OCI-LY1 (cell line): ENCODE measurements at regions not wholly inside any gene's neighbourhood (a gene's known extent, or its start where the extent isn't known, plus 50 kb on each side); places are given as distances from the start of the nearest gene placed in this dataset.

Source experiments
- CTCF ChIP-seq: fragments of 200-600 bp; sonication (generic), shearing (Covaris generic); IDR thresholded peaks from 2 replicates; pipeline ENCODE4 v1.5.1; 2017; ENCODE audit warnings: mild to moderate bottlenecking, antibody characterized with exemption, low read length, moderate library complexity, mixed read lengths
- EZH2 ChIP-seq: fragments of 200-600 bp; sonication (generic), shearing (Covaris generic); IDR thresholded peaks from 2 replicates; pipeline ENCODE4 v1.8.0; 2017; ENCODE audit warnings: borderline replicate concordance, mixed run types, mild to moderate bottlenecking, antibody characterized with exemption, low read length, moderate library complexity, mixed read lengths

- TF ChIP-seq CTCF (no peak), EZH2 (no peak)
Measured at GRCh38 chr1:232456714-232457113, 173.2 kb downstream of the SIPA1L2 start.
